Colonic mucosa (tissue), 4 donors: ENCODE measurements at regions not wholly inside any gene's neighbourhood (a gene's known extent, or its start where the extent isn't known, plus 50 kb on each side); places are given as distances from the start of the nearest gene placed in this dataset.

Source experiments
- DNase-seq: peaks from one replicate; pipeline ENCODE4 v3.0.0-alpha.2; 2020
- H3K27ac ChIP-seq: fragments of 200-600 bp; one replicate; pipeline ENCODE4 v1.8.0; 2021
- H3K27me3 ChIP-seq: fragments of 200-600 bp; one replicate; pipeline ENCODE4 v1.8.0; 2021
- H3K36me3 ChIP-seq: fragments of 200-600 bp; one replicate; pipeline ENCODE4 v1.8.0; 2021
- H3K4me1 ChIP-seq: fragments of 200-600 bp; one replicate; pipeline ENCODE4 v1.8.0; 2021; ENCODE audit warnings: mild to moderate bottlenecking
- H3K4me3 ChIP-seq: fragments of 200-600 bp; one replicate; pipeline ENCODE4 v1.8.0; 2021
- H3K9ac ChIP-seq, 2 donors: one replicate each; pipeline ENCODE4 v1.7.0; 2013; ENCODE audit warnings: control low read depth in 2 of 2, low read depth in 2 of 2, low read length in 2 of 2
- H3K9me3 ChIP-seq: fragments of 200-600 bp; one replicate; pipeline ENCODE4 v1.8.0; 2021
- intact Hi-C: fragments of 100-400 bp; cut with DNase I; formaldehyde crosslinking; loops from one replicate; pipeline ENCODE4 v1.14.1; 2022
- TF ChIP-seq, protein P1 (sequence below): fragments of 200-600 bp; IDR thresholded peaks from one replicate; pipeline ENCODE4 v1.8.0; 2022; ENCODE audit warnings: antibody characterized with exemption, mild to moderate bottlenecking
- donor health status: healthy.
- donor health status: DM: no; HTN: no; CAD: no.
- donor health status: DM: no; HTN: no; CAD: no.

DNA sequence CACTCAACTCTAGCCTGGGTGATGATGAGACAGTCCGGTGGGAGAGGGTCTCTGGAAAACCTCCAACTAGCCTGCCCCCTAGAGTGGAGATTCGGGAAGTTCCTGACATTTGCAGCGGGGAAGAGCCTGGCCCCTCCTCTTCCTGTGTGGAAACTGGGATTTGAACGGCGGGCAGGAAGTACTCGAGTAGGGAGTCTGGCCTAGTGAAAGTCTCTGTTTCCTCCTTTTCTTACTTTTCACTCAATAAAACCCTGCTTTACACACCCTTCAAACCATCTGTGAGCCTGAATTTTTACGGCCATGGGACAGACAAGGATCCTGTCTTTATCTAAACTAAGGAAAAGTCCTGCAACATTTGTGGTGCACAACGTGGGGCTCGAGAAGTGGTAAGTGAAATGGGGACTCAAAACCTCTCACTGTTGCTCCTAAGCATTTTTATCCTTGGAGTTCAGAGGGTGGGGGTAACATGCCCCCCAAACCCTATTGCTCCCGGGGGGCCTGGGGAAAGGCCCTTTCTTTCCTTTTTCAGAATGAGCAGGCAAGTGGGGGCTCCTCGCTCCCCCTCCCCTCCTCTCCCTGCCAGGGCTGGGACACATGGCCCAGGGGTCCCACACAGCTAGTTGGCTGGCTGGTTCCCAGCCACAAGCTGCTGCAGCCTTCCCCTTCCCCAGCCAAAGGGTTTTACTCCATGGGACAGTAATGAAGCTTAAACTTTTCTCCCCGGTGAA lies 224.7 kb upstream of the GBE1 start:
- Histone ChIP-seq H3K4me3 (no peak overlapping the region), H3K27ac (no peak overlapping the region), H3K9me3 (no peaks in the 10 kb centered on the region), H3K36me3 (no peaks in the 10 kb centered on the region), H3K4me1 (no peaks in the 10 kb centered on the region), H3K9ac (no peak overlapping the region), H3K27me3 (no peaks in the 10 kb centered on the region)
- DNase-seq: no peak
- intact Hi-C loops: no loop called here
- TF ChIP-seq, protein P1, sequence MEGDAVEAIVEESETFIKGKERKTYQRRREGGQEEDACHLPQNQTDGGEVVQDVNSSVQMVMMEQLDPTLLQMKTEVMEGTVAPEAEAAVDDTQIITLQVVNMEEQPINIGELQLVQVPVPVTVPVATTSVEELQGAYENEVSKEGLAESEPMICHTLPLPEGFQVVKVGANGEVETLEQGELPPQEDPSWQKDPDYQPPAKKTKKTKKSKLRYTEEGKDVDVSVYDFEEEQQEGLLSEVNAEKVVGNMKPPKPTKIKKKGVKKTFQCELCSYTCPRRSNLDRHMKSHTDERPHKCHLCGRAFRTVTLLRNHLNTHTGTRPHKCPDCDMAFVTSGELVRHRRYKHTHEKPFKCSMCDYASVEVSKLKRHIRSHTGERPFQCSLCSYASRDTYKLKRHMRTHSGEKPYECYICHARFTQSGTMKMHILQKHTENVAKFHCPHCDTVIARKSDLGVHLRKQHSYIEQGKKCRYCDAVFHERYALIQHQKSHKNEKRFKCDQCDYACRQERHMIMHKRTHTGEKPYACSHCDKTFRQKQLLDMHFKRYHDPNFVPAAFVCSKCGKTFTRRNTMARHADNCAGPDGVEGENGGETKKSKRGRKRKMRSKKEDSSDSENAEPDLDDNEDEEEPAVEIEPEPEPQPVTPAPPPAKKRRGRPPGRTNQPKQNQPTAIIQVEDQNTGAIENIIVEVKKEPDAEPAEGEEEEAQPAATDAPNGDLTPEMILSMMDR: no peak

DNA sequence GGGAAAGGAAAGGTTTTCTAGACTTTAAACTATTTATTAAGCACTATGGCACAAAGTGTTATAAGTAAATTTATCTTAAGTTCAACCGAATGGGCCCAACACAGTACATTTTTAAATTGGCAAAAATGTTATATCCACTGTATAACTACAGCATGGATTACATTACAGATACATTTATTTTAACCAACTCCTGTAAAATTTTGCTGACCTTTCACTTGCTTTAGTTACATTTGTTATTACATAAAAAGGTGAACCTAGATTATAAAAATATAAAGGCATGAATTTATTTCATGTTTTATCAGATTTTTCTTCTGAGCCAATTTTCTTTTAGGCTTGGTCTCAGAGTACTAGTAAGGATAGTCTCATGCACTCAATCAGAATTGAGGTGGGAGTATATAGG lies 221.9 kb upstream of the GBE1 start:
- Histone ChIP-seq H3K4me1 (no peaks in the 10 kb centered on the region), H3K27ac (no peak overlapping the region), H3K36me3 (no peaks in the 10 kb centered on the region), H3K4me3 (no peak overlapping the region), H3K9me3 (no peaks in the 10 kb centered on the region), H3K27me3 (no peaks in the 10 kb centered on the region), H3K9ac (no peak overlapping the region)
- TF ChIP-seq, protein P1: no peak
- intact Hi-C loops: no loop called here
- DNase-seq: no peak

- H3K4me3 ChIP-seq: no peak overlapping the region
- no peaks in the 10 kb centered on the region for H3K36me3 ChIP-seq
- TF ChIP-seq, protein P1: no peak
- H3K27me3 ChIP-seq: no peaks in the 10 kb centered on the region
- intact Hi-C loops: no loop called here
- no peak overlapping the region for H3K27ac ChIP-seq
- H3K4me1 ChIP-seq: no peaks in the 10 kb centered on the region
- DNase-seq: no peak
- no peak overlapping the region for H3K9ac ChIP-seq
- no peaks in the 10 kb centered on the region for H3K9me3 ChIP-seq
Measured at GRCh38 chr3:81980596-81981494, 219.4 kb upstream of the GBE1 start.

DNA sequence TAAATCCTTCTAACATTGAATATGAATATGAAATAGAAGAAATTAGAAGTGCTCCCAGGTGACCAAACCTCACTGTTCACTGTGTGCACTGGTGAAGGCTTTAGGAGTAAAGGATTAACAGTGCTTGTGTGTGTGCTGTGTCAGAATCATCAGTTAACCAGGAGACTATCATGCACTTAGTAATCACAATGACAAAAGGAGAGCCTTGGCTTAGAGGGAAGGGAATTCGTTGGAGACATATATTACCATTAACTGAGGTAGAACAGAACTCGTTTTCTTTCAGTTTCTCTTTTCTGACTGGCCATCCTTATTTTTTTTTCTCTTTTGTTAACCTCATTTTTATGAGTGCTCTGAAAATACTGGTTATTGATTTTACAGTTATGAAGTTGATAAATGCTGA lies 213.3 kb upstream of the GBE1 start:
- Histone ChIP-seq H3K27ac (no peak overlapping the region), H3K4me1 (no peaks in the 10 kb centered on the region), H3K9me3 (no peaks in the 10 kb centered on the region), H3K9ac (no peak overlapping the region), H3K36me3 (no peaks in the 10 kb centered on the region), H3K4me3 (no peak overlapping the region), H3K27me3 (no peaks in the 10 kb centered on the region)
- TF ChIP-seq, protein P1: no peak
- no peak for DNase-seq
- intact Hi-C loops: no loop called here

- Histone ChIP-seq H3K9me3 (no peaks in the 10 kb centered on the region), H3K4me1 (no peaks in the 10 kb centered on the region), H3K27me3 (no peaks in the 10 kb centered on the region), H3K27ac (no peak overlapping the region), H3K4me3 (no peak overlapping the region), H3K9ac (no peak overlapping the region), H3K36me3 (no peaks in the 10 kb centered on the region)
- intact Hi-C loops: no loop called here
- DNase-seq: no peak
- TF ChIP-seq, protein P1: no peak
Measured at GRCh38 chr3:81968658-81969057, 207.2 kb upstream of the GBE1 start.
